Keratinocyte (primary cell): ENCODE measurements at regions not wholly inside any gene's neighbourhood (a gene's known extent, or its start where the extent isn't known, plus 50 kb on each side); places are given as distances from the start of the nearest gene placed in this dataset.

Experiments
- DNase-seq: peaks from one replicate; pipeline ENCODE4 v3.0.0-alpha.2; 2011; ENCODE audit warnings: low read depth, missing footprints, low spot score
- FAIRE-seq: peaks from 2 replicates; lab custom pipeline; 2011; peaks lifted over from hg19 to GRCh38; lab: Jason Lieb, UNC
- H2AFZ ChIP-seq: 2 replicates; pipeline ENCODE4 v1.6.0; 2012; ENCODE audit warnings: low read length, control low read depth, inconsistent platforms; ENCODE audit not compliant: control insufficient read depth
- H3K27ac ChIP-seq: 2 replicates; pipeline ENCODE4 v1.5.1; 2011; ENCODE audit warnings: low read length; ENCODE audit not compliant: control insufficient read depth, insufficient read depth
- H3K27me3 ChIP-seq: 3 replicates; pipeline ENCODE4 v1.6.0; 2011; ENCODE audit warnings: low read length; ENCODE audit not compliant: control insufficient read depth, insufficient read depth; ENCODE audit errors: extremely low read depth
- H3K36me3 ChIP-seq, 2 experiments: 2 replicates in 1 of 2; 3 replicates in 1 of 2; pipeline ENCODE4 v1.5.1; 2011; ENCODE audit warnings: low read length in 2 of 2, mild to moderate bottlenecking in 1 of 2; ENCODE audit not compliant: control insufficient read depth in 2 of 2, insufficient read depth in 2 of 2; ENCODE audit errors: extremely low read depth in 1 of 2
- H3K4me1 ChIP-seq: 3 replicates; pipeline ENCODE4 v1.5.1; 2011; ENCODE audit warnings: low read length; ENCODE audit not compliant: control insufficient read depth, insufficient read depth; ENCODE audit errors: extremely low read depth
- H3K4me2 ChIP-seq: 3 replicates; pipeline ENCODE4 v1.6.0; 2011; ENCODE audit warnings: low read depth, low read length; ENCODE audit not compliant: control insufficient read depth, insufficient read depth; ENCODE audit errors: extremely low read depth
- H3K4me3 ChIP-seq, 3 experiments: fragments of 200-600 bp in 1 of 3; sonication (generic) in 1 of 3; 2 replicates in 2 of 3; 3 replicates in 1 of 3; pipeline ENCODE4 v1.5.1; 2011 to 2016; ENCODE audit warnings: low read length in 3 of 3, mild to moderate bottlenecking in 3 of 3, control low read depth in 2 of 3, inconsistent platforms in 1 of 3, low read depth in 1 of 3, mixed read lengths in 1 of 3, mixed run types in 1 of 3, moderate library complexity in 1 of 3; ENCODE audit not compliant: control insufficient read depth in 2 of 3, insufficient read depth in 2 of 3; ENCODE audit errors: extremely low read depth in 1 of 3
- H3K79me2 ChIP-seq: 2 replicates; pipeline ENCODE4 v1.6.0; 2012; ENCODE audit warnings: low read length; ENCODE audit not compliant: control insufficient read depth, insufficient read depth
- H3K9ac ChIP-seq: 3 replicates; pipeline ENCODE4 v1.6.0; 2011; ENCODE audit warnings: low read length; ENCODE audit not compliant: control insufficient read depth, insufficient read depth; ENCODE audit errors: extremely low read depth
- H3K9me1 ChIP-seq: 3 replicates; pipeline ENCODE4 v1.6.0; 2011; ENCODE audit warnings: low read length; ENCODE audit not compliant: control insufficient read depth, insufficient read depth; ENCODE audit errors: extremely low read depth
- H3K9me3 ChIP-seq: 2 replicates; pipeline ENCODE4 v1.5.1; 2012; ENCODE audit warnings: low read depth, low read length; ENCODE audit not compliant: control insufficient read depth
- H4K20me1 ChIP-seq: 3 replicates; pipeline ENCODE4 v1.6.0; 2011; ENCODE audit warnings: low read length; ENCODE audit not compliant: control insufficient read depth, insufficient read depth; ENCODE audit errors: extremely low read depth
- EZH2 ChIP-seq: IDR thresholded peaks from one replicate; pipeline ENCODE4 v1.6.1; 2012; ENCODE audit warnings: inconsistent platforms, mild to moderate bottlenecking, low read length, moderate library complexity
- dilution Hi-C: fragments of 300-500 bp; cut with MboI; formaldehyde crosslinking; loops from one replicate; pipeline ENCODE4 v1.7.0; 2020; ENCODE audit warnings: low sequenced_read_pairs; ENCODE audit not compliant: extremely low pct_ligation_motif_present
- TF ChIP-seq, protein P1 (sequence below), 3 experiments: IDR thresholded peaks in 1 of 3; conservative IDR thresholded peaks in 1 of 3; optimal IDR thresholded peaks in 1 of 3; 2 replicates in 2 of 3; 3 replicates in 1 of 3; pipeline versions ENCODE3 to v1.5.1; 2011; ENCODE audit warnings: low read length in 3 of 3, mild to moderate bottlenecking in 3 of 3, moderate library complexity in 2 of 3, control low read depth in 1 of 3, inconsistent platforms in 1 of 3; ENCODE audit not compliant: insufficient read depth in 2 of 3; ENCODE audit errors: extremely low read depth in 1 of 3

DNA sequence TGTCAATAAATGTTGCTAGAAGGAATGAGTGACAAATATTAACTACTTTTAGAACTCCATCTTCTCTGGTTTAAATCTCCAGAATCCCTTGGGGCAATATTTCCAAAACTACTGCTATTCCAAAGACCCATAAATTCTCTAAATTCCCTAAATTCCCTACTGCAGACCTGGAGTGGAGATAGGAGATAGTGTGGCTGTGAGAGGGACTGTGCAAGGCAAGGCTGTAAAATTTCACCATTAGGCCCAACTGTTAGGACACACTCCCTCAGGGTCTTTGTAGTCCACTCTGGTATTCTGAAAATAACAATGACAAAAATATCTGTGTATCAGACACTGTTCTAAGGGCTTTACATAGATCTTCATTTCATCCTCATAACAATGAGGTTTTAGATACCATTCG lies 67.9 kb downstream of the MYL12B start:
- peaks cover 33% of the 10 kb centered on the region for H3K4me1 ChIP-seq
- H2AFZ ChIP-seq, result no peak overlapping the region
- FAIRE-seq (no peak), DNase-seq (no peak)
- peaks cover 3% of the 10 kb centered on the region for H3K9me3 ChIP-seq
- H3K27me3 ChIP-seq, result no peaks in the 10 kb centered on the region
- H4K20me1 ChIP-seq, result no peaks in the 10 kb centered on the region
- H3K27ac ChIP-seq, result peak overlapping the region; percentile 66
- peak overlapping the region; percentile 67 for H3K4me2 ChIP-seq
- H3K4me3 ChIP-seq, result peak overlapping the region; percentile 1 to 47 (median 40)
- H3K79me2 ChIP-seq, result no peaks in the 10 kb centered on the region
- peak overlapping the region; percentile 24 for H3K9ac ChIP-seq
- no peaks in the 10 kb centered on the region for H3K9me1 ChIP-seq
- dilution Hi-C loops, result no loop called here
- TF ChIP-seq, protein P1, sequence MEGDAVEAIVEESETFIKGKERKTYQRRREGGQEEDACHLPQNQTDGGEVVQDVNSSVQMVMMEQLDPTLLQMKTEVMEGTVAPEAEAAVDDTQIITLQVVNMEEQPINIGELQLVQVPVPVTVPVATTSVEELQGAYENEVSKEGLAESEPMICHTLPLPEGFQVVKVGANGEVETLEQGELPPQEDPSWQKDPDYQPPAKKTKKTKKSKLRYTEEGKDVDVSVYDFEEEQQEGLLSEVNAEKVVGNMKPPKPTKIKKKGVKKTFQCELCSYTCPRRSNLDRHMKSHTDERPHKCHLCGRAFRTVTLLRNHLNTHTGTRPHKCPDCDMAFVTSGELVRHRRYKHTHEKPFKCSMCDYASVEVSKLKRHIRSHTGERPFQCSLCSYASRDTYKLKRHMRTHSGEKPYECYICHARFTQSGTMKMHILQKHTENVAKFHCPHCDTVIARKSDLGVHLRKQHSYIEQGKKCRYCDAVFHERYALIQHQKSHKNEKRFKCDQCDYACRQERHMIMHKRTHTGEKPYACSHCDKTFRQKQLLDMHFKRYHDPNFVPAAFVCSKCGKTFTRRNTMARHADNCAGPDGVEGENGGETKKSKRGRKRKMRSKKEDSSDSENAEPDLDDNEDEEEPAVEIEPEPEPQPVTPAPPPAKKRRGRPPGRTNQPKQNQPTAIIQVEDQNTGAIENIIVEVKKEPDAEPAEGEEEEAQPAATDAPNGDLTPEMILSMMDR (optimal IDR thresholded peaks at IDR 0.05 in 1 of 3, IDR thresholded peaks at IDR 0.05 in 1 of 3, conservative IDR thresholded peaks at IDR 0.05 in 1 of 3; ENCODE audit: extremely low read depth in 1 of 3, insufficient read depth in 2 of 3, low read length in 3 of 3), result no peak
- no peak for TF ChIP-seq EZH2
- H3K36me3 ChIP-seq, result no peaks in the 10 kb centered on the region

DNA sequence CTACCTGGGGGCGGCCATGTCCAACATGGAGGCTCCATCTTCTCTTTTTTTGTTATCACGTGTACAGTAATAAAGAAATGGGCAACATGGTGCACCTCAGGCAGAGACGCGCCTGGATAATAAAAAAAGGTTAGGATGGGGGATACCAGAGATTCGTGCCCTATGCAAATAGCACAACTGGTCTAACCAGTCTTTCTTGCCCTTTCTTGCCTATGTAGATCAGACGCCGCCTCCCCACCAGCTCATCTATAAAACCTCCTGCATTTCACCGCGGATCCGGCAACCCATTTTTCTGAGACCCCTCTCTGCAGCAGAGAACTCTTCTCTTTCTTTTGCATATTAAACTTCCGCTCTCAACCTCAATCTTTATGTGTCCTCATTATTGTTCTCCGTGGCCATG lies 68.7 kb downstream of the MYL12B start:
- peak overlapping the region; percentile 67 for H3K4me2 ChIP-seq
- H3K36me3 ChIP-seq, result no peaks in the 10 kb centered on the region
- peak overlapping the region; percentile 64 for H2AFZ ChIP-seq
- H3K4me3 ChIP-seq, result peak overlapping the region in 1 of 3 experiments; percentile 47
- no peaks in the 10 kb centered on the region for H3K79me2 ChIP-seq
- dilution Hi-C loops, result no loop called here
- no peaks in the 10 kb centered on the region for H3K9me1 ChIP-seq
- peaks cover 33% of the 10 kb centered on the region for H3K4me1 ChIP-seq
- peak; percentile 20 for FAIRE-seq
- H3K9ac ChIP-seq, result no peak overlapping the region
- no peaks in the 10 kb centered on the region for H4K20me1 ChIP-seq
- DNase-seq, result no peak
- no peaks in the 10 kb centered on the region for H3K27me3 ChIP-seq
- peaks cover 3% of the 10 kb centered on the region for H3K9me3 ChIP-seq
- TF ChIP-seq, protein P1 (optimal IDR thresholded peaks at IDR 0.05 in 1 of 3, IDR thresholded peaks at IDR 0.05 in 1 of 3, conservative IDR thresholded peaks at IDR 0.05 in 1 of 3; ENCODE audit: extremely low read depth in 1 of 3, insufficient read depth in 2 of 3, low read length in 3 of 3), result no peak
- TF ChIP-seq EZH2, result no peak
- peak overlapping the region; percentile 66 for H3K27ac ChIP-seq
